ENCODE measurements at regions not wholly inside any gene's neighbourhood (a gene's known extent, or its start where the extent isn't known, plus 50 kb on each side); places are given as distances from the start of the nearest gene placed in this dataset.
"Not testable (repeated sequence)": the region's sequence is repeated elsewhere in the genome, so short reads cannot be mapped to it uniquely, and the experiment has no call there.

DNA sequence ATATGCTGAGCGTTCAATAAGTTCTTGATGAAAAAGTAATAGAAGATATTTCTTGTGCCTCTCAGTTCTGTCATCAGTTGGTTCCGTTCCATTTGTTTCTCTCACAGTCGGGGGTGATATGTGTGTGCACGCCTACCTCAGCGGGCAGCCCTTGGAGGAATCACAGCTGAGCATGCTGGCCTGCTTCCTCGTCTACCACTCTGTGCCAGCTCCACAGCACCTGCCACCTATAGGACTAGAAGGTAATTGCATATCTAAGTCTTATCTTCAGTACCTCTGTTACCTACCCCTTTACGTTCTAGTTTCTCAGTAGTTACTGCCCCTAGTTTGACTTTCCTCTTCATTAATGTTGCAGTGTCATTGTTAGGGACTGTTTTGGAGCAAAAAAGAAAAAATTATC is 171.7 kb upstream of the PLGLB1 start:
- TF ChIP-seq, protein P1, sequence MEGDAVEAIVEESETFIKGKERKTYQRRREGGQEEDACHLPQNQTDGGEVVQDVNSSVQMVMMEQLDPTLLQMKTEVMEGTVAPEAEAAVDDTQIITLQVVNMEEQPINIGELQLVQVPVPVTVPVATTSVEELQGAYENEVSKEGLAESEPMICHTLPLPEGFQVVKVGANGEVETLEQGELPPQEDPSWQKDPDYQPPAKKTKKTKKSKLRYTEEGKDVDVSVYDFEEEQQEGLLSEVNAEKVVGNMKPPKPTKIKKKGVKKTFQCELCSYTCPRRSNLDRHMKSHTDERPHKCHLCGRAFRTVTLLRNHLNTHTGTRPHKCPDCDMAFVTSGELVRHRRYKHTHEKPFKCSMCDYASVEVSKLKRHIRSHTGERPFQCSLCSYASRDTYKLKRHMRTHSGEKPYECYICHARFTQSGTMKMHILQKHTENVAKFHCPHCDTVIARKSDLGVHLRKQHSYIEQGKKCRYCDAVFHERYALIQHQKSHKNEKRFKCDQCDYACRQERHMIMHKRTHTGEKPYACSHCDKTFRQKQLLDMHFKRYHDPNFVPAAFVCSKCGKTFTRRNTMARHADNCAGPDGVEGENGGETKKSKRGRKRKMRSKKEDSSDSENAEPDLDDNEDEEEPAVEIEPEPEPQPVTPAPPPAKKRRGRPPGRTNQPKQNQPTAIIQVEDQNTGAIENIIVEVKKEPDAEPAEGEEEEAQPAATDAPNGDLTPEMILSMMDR (optimal IDR thresholded peaks at IDR 0.05 in 1 of 3, IDR thresholded peaks at IDR 0.05 in 1 of 3, conservative IDR thresholded peaks at IDR 0.05 in 1 of 3; ENCODE audit: extremely low read depth in 1 of 3, insufficient read depth in 2 of 3, low read length in 3 of 3), result not testable (repeated sequence)
- not testable (repeated sequence) for TF ChIP-seq EZH2 (IDR thresholded peaks at IDR 0.05; ENCODE audit: low read length)
